PC-9 (cell line): ENCODE measurements at regions not wholly inside any gene's neighbourhood (a gene's known extent, or its start where the extent isn't known, plus 50 kb on each side); places are given as distances from the start of the nearest gene placed in this dataset.

Experiments
- CTCF ChIP-seq: fragments of 200-600 bp; sonication (generic); conservative IDR thresholded peaks from 2 replicates; pipeline ENCODE4 v1.6.1; 2017; ENCODE audit warnings: mixed run types, antibody characterized with exemption, mild to moderate bottlenecking, moderate library complexity
- EZH2 ChIP-seq: fragments of 200-600 bp; sonication (generic); IDR thresholded peaks from 2 replicates; pipeline ENCODE4 v1.8.0; 2017; ENCODE audit warnings: antibody characterized with exemption, low read depth

DNA sequence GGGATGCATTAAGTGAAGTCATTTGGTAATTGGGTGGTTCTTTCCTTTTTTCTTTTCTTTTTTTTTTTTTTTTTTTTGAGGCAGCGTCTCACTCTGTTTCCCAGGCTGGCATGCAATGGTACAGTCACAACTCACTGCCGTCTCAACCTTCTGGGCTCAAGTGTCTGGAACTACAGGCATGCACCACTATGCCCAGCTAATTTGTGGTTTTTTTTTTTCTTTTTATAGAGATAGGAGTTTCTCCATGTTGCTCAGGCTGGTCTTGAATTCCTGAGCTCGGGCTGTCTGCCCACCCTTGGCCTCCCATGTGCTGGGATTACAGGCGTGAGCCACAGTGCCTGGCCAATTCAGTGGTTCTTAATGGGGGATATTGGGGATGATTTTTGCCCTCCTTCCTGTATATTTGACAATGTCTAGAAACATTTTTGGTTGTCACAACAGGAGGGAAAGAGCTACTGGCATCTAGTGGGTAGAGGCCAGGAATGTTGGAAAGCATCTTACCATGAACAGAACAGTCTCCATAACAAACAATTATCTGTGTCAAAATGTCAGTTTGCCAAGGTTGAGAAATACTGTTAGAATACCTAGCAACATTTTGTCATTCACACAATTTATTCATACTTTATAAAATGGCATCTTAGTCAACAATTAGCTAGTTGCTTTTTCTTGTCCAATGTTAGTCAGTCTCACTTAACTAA is 79.4 kb upstream of the CNTN3 start:
- TF ChIP-seq CTCF (no peak), EZH2 (no peak)
